ENCODE measurements at regions not wholly inside any gene's neighbourhood (a gene's known extent, or its start where the extent isn't known, plus 50 kb on each side); places are given as distances from the start of the nearest gene placed in this dataset.

DNA sequence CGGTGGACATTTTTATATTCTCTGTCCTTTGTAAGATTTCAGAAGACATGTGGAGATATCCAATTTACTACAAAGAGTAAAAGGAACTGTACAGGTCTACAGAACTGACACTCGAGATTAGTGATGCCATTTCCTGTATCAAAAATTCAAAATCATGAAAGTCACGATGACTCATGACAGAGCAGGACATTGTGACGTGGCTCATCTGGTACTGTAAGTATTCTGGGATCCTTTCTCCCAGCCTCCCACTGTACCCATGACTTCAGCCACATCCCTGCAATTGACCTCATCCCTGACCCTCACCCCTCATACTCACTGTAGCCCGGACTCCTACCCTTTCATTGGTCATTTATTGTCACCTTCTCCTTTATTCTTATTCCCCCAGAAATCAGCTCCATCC lies 736.5 kb downstream of the EPHA4 start:
- no peak for DNase-seq

DNA sequence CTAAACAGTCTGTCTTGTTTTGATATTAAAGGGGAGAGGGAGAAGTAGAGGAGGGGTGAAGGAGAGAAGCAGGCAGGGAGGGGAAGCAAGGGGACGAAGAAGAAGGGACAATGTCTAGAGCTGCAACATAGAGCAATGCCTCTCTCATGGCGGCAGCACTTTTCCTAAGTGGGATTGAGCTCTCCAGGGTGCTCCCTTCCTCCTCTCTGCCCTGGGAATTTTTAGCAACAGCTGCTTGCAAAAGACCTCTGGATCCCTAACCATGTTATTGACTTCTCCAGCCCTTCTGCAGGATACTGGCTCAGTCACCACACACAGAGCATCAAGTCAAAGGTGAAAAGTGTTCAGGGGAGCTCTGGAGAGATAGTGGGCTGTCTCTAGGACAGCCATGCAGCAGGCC lies 734.9 kb downstream of the EPHA4 start:
- no peak for DNase-seq

DNA sequence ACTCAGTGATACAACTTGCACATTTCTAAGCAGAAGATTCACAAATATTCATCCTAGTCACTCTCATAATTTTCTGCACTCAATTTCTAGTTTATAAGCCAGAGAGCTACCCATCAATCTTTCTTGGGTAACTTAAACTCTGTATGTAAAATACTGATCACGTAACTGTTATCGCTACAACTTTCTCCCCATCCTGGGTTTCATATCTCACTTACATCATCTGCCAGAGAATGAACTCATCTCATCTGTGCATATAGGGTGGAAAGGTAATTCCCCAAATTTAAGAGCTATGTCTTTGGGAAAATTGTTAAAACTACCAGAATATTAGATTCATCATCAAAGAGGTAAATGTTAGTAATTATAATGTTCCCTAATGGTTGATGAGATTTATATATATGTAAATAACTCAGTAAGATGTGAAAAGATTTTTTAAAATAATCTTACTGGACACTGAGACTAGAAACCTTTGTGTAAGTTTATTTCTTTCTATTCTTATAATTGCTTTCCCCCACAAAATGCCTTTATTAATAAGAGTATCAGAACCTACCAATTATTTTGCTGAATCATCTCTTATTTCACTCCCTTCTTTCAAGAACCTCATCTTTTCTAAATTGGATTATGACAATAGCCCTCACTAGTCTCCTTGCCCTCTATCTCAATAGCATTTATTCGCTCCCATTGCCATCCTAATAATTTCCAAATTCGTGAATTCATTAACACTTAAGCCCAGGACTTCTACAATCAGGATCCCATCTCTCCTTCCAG lies 729.0 kb downstream of the EPHA4 start:
- DNase-seq: no peak

DNA sequence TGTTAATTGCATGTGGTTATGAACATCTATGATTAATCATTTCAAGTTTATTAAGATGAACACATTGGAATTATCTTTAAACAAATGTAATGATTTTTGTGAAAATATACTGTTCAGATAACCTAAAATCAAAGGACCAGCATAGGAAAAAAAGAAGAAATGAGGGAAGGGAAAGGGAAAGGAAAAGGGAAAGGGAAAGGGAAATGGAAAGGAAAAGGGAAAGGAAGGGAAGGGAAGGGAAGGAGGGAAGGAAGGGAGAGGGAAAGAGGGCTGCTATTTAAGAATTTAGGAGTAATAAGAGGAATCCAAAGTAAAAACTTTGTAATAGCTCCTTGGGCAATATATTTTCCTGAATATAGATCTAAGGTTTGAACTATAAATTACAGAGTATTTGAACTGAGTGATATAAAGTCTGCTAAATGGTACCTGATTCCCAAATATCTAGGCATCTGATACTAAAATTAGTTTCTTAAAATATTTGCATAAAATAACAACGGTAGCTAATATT lies 726.3 kb downstream of the EPHA4 start:
- DNase-seq: no peak

DNA sequence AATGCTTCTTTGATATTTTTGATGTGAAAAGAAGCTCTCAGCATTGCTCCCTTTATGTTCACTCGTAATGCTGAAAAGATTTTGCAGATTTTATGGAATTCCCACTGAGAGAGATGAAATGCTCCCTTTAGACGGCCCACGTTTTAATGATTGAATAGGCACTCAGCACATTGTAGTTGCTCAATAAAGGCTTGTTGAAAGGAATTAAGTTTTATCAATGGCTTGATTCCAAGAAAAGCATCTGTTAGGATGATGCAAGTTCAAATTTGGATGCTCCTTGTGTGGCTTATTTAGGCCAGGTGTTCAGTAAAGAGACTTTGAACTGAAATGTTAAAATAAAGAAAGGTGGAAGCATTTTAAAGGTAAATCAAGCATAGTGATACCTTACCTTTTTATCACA lies 725.1 kb downstream of the EPHA4 start:
- DNase-seq: no peak

DNA sequence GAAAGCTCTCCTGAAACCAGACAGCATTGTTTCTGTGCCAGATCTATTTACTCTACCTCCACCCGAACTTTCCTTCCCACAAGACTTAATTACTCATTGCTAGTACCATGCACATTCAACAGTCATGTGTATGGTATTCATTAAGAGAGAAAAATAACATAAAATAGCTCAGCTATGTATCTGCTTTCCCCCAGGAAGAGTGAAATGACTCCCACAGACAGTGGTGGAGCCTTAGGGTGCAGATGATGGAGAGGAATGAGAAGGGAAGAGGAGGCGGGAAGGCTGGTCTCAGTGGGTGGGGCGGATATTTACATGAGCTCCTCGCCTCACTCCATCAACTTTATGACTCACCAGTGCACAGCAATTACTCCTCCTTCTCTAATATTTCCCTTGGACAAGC lies 724.5 kb downstream of the EPHA4 start:
- peak; percentile 89 for DNase-seq

DNA sequence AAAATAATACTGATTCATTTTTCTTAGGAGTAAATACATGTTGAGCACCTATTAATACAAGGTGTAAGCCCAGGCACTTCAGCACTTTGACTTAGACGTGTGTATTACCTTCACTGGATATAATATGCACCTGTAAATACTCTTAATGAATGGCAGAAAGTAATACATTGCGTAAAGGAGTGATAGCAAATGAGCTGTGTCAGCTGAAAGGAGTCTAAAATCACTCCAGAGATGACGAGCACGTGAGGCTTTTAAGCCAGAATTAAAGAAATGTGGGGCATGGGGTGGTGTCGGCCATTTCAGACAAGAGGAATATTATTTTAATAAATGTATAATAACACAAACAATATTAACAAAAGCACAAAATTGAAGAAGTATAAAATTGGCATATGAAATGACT lies 722.7 kb downstream of the EPHA4 start:
- DNase-seq: no peak

DNA sequence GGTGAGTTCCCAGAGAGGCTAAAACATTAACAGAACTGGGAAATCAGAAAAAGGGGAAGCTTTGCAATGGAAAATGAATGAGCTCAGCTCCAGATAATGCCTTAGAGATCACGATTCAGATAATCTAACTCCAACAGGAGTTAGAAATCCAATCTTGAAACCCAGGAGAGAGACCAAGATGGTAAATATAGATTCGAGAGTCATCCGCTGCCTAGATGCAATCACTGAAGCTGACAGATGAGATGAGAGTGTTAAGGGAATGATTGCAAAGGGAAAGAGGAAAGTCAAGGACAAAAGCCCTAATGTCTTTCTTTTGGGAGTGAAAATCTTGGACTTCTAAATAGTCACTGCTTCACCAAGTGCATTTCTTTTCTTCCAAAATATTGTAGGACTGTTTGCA lies 722.0 kb downstream of the EPHA4 start:
- DNase-seq: no peak

DNA sequence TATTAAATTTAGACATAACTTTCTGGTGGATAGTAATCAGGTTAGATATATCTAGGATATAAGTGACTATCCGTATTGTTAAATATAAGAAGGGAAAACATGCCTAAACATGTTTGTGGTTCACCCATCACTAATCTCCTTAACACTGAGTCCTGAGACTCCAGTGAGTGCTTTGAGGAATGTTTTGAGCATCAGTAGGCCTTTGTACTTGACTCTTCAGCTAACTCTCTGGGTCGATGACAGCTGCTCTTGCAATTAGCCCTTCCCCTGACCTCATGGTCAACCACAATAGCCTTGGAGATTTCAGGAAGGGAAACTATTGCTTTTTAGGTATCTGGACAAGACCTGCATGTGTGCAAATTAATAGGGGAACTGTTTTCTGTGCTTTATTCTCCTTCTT lies 716.8 kb downstream of the EPHA4 start:
- no peak for DNase-seq

DNA sequence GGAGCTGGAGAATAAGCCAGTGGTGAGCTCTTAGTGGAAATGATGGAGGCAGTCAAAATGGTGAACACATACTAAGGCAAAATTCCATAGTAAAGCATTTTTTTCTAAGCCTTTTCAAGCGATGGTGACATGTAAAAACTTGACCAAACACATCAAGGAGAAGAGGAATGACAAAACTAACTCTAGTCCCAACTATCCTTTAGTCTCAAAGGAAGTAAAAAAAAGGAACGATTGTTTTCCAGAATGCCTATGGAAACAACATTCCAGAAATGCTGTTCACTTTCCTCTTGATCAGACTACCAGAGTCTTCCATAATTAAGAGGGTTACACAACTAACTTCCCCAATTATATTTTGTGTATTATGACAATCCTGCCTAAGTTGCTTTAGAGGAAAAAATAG lies 715.6 kb downstream of the EPHA4 start:
- DNase-seq: no peak

DNA sequence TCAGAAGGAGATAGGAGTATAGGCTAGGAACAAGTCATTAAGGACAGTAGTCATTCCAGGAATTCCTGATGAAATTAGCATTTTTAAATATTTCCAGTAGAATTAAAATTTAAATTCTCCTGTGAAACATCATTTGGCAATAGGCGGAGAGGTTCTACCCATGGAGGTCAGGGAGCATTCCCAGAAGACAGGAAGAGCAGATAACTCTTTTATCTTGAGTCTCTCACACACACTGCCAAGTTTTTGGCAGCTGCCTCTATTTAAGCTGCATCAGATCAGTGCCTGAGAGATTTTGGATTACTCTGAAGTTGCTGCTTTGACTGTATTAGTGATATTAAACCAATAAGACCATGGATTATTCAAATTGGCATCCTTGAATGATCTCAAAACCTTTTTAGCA lies 714.7 kb downstream of the EPHA4 start:
- DNase-seq: no peak

DNA sequence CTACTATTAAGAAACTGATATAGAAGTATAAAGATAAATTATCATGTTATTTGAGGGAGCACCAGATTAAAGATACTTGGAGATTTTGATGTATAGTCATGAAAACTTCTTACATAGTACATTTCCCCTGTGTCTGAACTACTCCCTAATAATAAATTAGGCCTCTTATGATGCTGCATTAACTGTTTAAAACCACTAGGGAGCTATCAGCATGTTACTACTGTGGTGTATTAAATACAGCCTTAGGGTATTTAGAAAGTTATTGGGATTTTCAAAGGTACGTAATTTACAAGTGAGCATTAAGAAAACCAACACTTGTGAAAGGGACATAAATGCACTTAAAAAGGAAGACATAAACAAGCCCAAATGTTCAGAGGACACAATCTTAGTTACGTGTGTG lies 714.0 kb downstream of the EPHA4 start:
- DNase-seq: no peak

DNA sequence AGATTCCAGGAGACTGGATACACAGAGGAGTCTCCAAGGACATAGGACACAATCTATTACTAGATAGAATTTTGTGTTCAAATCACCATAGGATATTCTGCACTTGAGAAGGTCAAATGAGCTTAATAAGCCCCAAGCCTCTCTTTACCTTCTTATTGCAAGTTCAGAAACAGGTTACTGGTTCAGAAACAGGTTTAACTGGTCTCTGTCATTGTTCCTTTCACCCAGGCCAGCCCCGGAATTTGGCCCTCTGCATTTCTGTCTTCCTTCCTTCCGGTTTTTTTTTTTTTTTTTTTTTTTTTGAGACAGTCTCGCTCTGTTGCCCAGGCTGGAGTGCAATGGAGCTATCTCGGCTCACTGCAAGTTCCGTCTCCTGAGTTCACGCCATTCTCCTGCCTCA lies 700.2 kb downstream of the EPHA4 start:
- no peak for DNase-seq

DNA sequence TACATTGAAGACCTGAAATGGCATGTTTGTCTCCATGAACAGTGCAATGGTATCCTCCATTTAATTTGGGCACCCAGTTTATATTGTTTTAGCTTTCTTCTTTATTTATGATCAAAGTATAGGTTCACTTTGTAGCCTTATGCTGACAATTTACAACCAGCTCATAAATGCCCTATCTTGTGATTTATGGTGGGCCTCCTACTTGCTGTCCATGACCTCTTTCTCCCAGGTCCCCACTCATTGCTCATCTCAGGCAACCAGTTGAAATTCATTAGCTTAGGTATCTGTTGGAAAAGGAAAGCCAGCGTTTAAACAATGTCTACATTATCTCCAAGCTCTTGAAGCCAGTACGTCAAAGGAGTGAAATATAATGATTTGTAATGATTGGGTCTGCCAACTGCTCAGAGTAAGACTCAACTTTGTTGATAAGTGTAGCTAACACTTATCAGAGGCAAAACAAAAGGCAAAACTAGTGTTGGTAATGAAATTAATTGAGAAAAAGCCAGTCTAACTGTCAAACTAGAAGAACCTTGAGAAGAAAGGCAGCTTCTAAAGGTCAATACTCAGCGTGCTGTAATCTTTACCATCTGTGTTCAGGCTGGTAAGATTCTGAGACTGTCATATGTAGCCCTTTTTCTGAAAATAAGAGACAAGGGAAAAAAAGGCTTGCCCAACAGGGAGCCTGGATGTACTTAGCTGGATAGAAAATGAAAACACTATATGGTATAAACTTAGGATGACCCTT lies 695.9 kb downstream of the EPHA4 start:
- DNase-seq: no peak

DNA sequence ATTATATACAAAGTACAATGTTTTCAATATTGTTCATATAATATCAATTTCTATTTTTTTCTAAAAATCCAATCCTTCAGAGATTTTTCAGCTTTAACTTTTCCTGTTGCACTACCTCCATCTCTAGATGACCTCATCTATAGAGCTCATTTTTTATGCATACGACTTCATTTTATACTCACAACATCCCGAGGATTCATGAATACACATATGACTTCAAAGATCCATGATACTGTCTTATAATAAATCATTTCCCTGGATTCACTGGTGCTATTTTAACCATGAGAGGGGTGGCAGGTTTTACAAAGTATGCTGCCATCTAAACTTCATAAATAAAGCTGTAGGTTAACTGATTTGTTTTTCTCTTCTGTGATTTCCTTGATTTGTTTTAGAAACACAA lies 694.6 kb downstream of the EPHA4 start:
- DNase-seq: no peak

DNA sequence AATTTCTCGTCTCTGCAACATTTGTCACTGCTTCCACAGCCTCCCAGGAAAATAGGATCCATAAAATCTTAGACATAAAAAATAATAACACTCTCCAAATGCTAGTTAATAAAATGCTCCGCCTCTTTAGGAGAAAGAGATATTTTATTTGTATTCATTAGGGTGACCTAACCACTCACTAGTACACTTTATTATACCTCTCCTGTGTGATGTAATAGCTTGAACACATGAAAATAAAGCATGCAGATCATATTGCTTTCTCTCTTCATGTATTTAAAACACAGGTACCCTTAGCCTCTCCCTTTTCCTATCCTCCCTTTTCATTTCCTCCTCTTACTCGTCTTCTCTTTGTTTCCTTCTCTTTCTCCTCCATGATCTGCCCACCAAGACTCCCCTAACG lies 694.2 kb downstream of the EPHA4 start:
- no peak for DNase-seq

DNA sequence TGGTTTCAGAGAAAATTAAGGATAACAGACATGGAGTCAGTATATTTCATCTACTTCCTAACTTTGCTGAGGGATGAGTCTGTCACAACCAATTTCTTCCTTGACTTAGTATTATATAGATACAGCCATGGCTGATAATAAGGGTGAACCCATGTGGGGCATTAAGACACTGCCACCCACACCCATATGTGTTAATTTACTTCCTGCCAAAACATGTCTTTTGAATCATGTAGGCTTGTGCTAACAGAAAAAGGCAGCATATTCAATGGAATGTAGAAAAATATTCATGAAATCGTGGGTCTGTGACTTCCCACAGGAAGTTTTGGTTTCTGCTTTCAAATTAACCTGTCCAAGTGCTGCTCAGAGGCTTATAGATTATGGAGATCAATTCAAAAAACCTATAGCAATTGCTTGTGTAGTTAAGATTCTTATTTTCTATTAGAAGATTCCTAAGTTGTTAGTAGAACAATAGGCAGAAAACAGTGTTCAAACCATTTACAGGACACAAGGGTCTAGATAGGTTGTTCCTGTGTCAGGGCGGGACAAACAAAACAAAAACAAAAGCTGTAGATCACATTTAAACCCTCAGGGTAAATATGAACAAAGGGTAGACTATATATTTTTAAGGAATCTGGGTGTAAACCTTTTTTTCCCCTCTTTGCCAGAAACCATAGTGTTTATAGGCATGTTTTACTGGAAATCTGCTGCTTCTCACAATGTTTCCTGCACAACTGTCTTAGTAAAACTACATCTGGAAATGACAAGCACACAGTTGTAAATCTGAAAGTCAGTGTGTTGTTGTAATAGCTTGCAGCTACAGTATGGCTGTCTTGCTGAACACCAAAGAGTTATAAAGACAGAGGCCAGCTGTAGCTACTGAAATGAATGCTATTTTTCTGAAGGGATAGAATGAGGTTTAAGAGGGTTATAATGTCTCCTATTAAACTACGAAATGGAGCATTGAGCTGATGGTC lies 691.2 kb downstream of the EPHA4 start:
- DNase-seq: no peak

DNA sequence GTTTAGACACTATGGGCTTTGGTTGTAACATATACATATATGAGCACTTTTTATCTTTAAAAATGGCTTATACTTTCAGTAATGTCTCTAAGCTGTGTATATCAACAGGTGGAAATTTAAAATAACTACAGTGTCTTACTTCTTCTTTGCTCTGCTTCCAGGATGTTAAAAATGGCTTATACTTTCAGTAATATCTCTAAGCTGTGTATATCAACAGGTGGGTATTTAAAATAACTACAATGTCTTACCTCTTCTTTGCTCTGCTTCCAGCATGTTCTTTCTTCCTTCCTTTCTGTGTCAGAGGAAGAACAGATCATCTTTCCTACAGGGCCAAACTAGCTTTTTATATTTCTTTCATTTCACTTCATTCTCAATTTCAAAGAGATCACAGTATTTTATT lies 689.6 kb downstream of the EPHA4 start:
- no peak for DNase-seq

DNA sequence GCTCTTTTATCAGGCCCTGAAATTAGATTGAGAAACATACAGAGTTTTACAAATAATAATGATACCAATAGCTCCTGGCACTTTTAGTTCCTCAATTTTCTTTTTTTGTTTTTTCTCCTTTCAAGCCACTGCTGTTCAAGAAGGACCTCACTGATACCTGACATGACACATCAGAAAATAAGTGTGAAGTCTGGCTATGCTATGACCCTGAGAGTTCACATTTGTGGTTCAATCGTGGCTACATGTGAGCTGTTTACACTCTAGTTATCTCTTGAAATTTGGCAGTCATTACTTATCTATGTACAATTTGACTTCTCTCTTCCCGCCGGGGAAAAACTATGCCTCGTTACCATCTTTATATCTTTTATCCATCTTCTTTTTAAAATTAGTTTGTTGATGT lies 686.5 kb downstream of the EPHA4 start:
- DNase-seq: no peak

DNA sequence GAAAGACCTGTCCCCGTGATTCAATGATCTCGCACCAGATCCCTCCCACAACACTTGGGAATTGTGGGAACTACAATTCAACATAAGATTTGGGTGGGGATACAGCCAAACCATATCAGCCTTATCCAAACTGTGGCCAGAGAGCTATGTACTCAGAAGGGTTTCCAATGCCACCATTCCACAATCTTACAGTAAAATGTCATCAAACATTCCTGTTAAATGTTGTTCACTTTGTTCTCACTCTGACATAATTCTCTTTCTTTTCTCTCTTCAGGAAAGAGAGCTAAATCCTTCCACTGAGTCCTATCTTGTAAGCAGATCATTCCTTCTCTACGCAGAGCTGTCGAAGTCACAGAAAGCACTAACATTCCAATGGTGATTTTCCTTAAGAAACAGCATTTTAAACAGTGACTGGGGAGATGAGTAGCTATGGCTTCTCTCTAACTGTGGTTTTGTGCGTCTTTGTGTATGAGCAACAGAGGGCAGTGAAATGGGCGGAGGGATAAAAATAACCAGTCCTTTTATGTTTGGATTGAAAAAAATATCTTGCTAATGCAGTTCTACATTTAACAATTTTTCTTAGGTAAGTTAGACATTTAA lies 684.7 kb downstream of the EPHA4 start:
- DNase-seq: no peak

DNA sequence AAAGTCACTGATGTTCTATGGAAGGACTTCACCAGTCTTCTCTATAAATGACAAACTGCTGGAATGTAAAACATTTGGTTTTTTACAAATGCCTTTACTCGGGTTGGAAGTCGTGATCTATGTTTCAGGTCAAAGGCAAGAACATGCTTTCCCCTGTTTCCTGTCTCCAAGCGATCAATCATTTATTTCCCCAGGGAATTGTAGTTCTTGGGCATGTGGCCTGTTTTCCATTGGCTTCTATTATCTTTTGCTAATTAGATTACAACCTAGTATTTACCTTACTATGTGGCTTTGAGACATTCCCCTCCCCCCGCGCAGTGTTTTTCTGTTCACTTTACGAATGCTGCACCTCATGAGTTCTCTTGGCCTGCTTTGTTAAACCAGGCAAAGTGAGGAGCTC lies 684.2 kb downstream of the EPHA4 start:
- no peak for DNase-seq

DNA sequence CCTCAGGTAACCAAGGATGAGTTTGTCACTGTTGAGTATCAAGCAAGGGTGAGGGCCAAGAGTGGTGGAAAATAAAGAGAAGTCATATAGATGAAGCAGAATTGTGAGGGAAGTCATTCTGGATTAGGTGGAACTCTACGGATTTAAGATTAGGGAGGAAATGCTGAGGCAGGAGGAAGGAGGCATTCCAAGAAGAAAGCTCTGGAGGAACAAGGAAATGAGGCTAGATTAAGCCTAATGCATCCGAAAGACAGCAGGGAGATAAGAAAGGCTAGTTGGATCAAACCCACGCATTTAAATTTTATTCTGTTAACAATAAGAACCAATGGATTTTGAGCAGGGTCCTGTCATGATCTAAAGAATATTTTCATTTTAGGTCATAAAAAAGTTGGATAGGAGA lies 681.2 kb downstream of the EPHA4 start:
- DNase-seq: no peak

DNA sequence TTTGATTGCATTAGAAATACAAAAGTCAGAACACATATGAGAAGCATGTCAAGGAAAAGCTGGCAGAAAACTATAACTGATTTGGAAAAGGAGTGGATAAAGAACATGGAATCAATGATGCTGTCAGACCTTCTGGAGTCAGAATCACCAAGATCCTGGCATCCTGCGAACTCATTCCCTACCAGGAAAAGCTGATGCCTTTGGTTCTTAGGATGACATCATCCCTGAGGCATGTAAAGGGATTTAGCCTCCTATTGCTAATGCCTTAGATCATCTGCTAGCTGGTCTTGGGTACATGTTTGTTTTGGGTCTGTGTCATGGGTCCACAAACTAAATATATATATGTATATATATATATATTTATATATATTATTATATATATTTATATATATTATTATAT lies 680.7 kb downstream of the EPHA4 start:
- DNase-seq: peak; percentile 79

Data from amniotic stem cell (primary cell).